H9 (cell line): ENCODE measurements at regions not wholly inside any gene's neighbourhood (a gene's known extent, or its start where the extent isn't known, plus 50 kb on each side); places are given as distances from the start of the nearest gene placed in this dataset.

Experiments used
- DNase-seq: peaks from one replicate; pipeline ENCODE4 v3.0.0-alpha.2; 2017
- H2AFZ ChIP-seq: one replicate; pipeline ENCODE4 v1.6.1; 2013; ENCODE audit warnings: mild to moderate bottlenecking, low read length, control low read depth, moderate library complexity
- H2AK5ac ChIP-seq: 2 replicates; pipeline ENCODE4 v1.6.1; 2013; ENCODE audit warnings: low read length, control low read depth, mixed read lengths; ENCODE audit not compliant: insufficient read length
- H2BK120ac ChIP-seq: one replicate; pipeline ENCODE4 v1.6.1; 2013; ENCODE audit warnings: low read depth, mild to moderate bottlenecking, low read length, control low read depth, inconsistent platforms; ENCODE audit not compliant: poor library complexity, severe bottlenecking
- H2BK12ac ChIP-seq: 2 replicates; pipeline ENCODE4 v1.6.1; 2013; ENCODE audit warnings: low read length, control low read depth, mixed read lengths, low read depth; ENCODE audit not compliant: insufficient read length
- H2BK15ac ChIP-seq: 2 replicates; pipeline ENCODE4 v1.6.1; 2013; ENCODE audit warnings: low read depth, low read length, control low read depth
- H2BK20ac ChIP-seq: one replicate; pipeline ENCODE4 v1.6.1; 2013; ENCODE audit warnings: low read depth, mild to moderate bottlenecking, low read length, control low read depth, inconsistent platforms; ENCODE audit not compliant: poor library complexity, severe bottlenecking
- H2BK5ac ChIP-seq: 2 replicates; pipeline ENCODE4 v1.6.1; 2013; ENCODE audit warnings: low read length, control low read depth, mixed read lengths; ENCODE audit not compliant: insufficient read length
- H3K14ac ChIP-seq: 2 replicates; pipeline ENCODE4 v1.6.1; 2013; ENCODE audit warnings: low read length, control low read depth; ENCODE audit not compliant: insufficient read depth
- H3K18ac ChIP-seq: 2 replicates; pipeline ENCODE4 v1.6.1; 2013; ENCODE audit warnings: low read depth, mild to moderate bottlenecking, mixed read lengths, low read length, control low read depth; ENCODE audit not compliant: insufficient read length
- H3K23ac ChIP-seq: 2 replicates; pipeline ENCODE4 v1.6.1; 2013; ENCODE audit warnings: low read length, control low read depth, mixed read lengths, low read depth; ENCODE audit not compliant: insufficient read length
- H3K23me2 ChIP-seq: 2 replicates; pipeline ENCODE4 v1.6.1; 2013; ENCODE audit warnings: low read depth, mild to moderate bottlenecking, mixed read lengths, low read length, control low read depth; ENCODE audit not compliant: insufficient read length, poor library complexity, severe bottlenecking
- H3K27ac ChIP-seq: 2 replicates; pipeline ENCODE4 v1.5.1; 2013; ENCODE audit warnings: low read length, control low read depth, mixed read lengths, low read depth; ENCODE audit not compliant: insufficient read length
- H3K27me3 ChIP-seq: 2 replicates; pipeline ENCODE4 v1.6.1; 2013; ENCODE audit warnings: low read length, control low read depth, inconsistent platforms; ENCODE audit not compliant: insufficient read depth
- H3K4ac ChIP-seq: 2 replicates; pipeline ENCODE4 v1.6.1; 2013; ENCODE audit warnings: low read depth, mild to moderate bottlenecking, control low read depth, inconsistent platforms, low read length, moderate library complexity
- H3K4me1 ChIP-seq: 2 replicates; pipeline ENCODE4 v1.6.1; 2013; ENCODE audit warnings: low read length, control low read depth, inconsistent platforms; ENCODE audit not compliant: insufficient read depth
- H3K4me2 ChIP-seq: 2 replicates; pipeline ENCODE4 v1.6.1; 2013; ENCODE audit warnings: low read length, control low read depth, mixed read lengths; ENCODE audit not compliant: insufficient read length, insufficient read depth
- H3K56ac ChIP-seq: 2 replicates; pipeline ENCODE4 v1.6.1; 2013; ENCODE audit warnings: low read depth, mild to moderate bottlenecking, mixed read lengths, low read length, control low read depth; ENCODE audit not compliant: insufficient read length
- H3K79me1 ChIP-seq: 2 replicates; pipeline ENCODE4 v1.6.1; 2013; ENCODE audit warnings: low read depth, mild to moderate bottlenecking, moderate library complexity, low read length, control low read depth, inconsistent platforms; ENCODE audit not compliant: insufficient read depth, poor library complexity, severe bottlenecking
- H3K79me2 ChIP-seq: 2 replicates; pipeline ENCODE4 v1.6.1; 2013; ENCODE audit warnings: low read length, control low read depth, inconsistent platforms; ENCODE audit not compliant: insufficient read depth
- H3K9ac ChIP-seq: 2 replicates; pipeline ENCODE4 v1.6.1; 2013; ENCODE audit warnings: low read length, control low read depth, mixed read lengths; ENCODE audit not compliant: insufficient read length; ENCODE audit errors: extremely low read depth
- H3K9me3 ChIP-seq: one replicate; pipeline ENCODE4 v1.6.1; 2013; ENCODE audit warnings: low read depth, low read length, inconsistent platforms; ENCODE audit not compliant: control insufficient read depth
- H3T11ph ChIP-seq: one replicate; pipeline ENCODE4 v1.6.1; 2013; ENCODE audit warnings: mild to moderate bottlenecking, low read length, control low read depth, inconsistent platforms
- H4K20me1 ChIP-seq: one replicate; pipeline ENCODE4 v1.6.1; 2013; ENCODE audit not compliant: control insufficient read depth, insufficient read length, insufficient read depth
- H4K5ac ChIP-seq: 2 replicates; pipeline ENCODE4 v1.6.1; 2013; ENCODE audit warnings: low read depth, mild to moderate bottlenecking, mixed read lengths, low read length, control low read depth; ENCODE audit not compliant: insufficient read length
- H4K8ac ChIP-seq: replicated peaks from 2 replicates; pipeline ENCODE4 v1.6.1; 2013; ENCODE audit warnings: low read length, control low read depth, mixed read lengths, low read depth; ENCODE audit not compliant: insufficient read length
- H4K91ac ChIP-seq: 2 replicates; pipeline ENCODE4 v1.6.1; 2013; ENCODE audit warnings: low read depth, mild to moderate bottlenecking, moderate library complexity, mixed read lengths, low read length, control low read depth; ENCODE audit not compliant: insufficient read length
- H3K27ac Mint-ChIP-seq, 3 experiments: 2 replicates in 2 of 3; 3 replicates in 1 of 3; pipeline ENCODE4 v1.8.0; 2020 to 2021; ENCODE audit warnings: mixed read lengths in 3 of 3, mild to moderate bottlenecking in 1 of 3, moderate library complexity in 1 of 3
- H3K27me3 Mint-ChIP-seq: 2 replicates; pipeline ENCODE4 v1.8.0; 2021; ENCODE audit warnings: low read depth, mild to moderate bottlenecking, moderate library complexity, mixed read lengths
- H3K36me3 Mint-ChIP-seq, 3 experiments: 2 replicates in 2 of 3; 3 replicates in 1 of 3; pipeline ENCODE4 v1.8.0; 2020 to 2021; ENCODE audit warnings: low read depth in 3 of 3, mixed read lengths in 3 of 3; ENCODE audit not compliant: insufficient read depth in 1 of 3
- H3K4me1 Mint-ChIP-seq, 2 experiments: 2 replicates each; pipeline ENCODE4 v1.8.0; 2020; ENCODE audit warnings: mixed read lengths in 2 of 2
- H3K4me3 Mint-ChIP-seq, 2 experiments: 2 replicates in 1 of 2; 3 replicates in 1 of 2; pipeline ENCODE4 v1.8.0; 2020 to 2021; ENCODE audit warnings: mild to moderate bottlenecking in 2 of 2, mixed read lengths in 2 of 2, moderate library complexity in 1 of 2
- H3K9me3 Mint-ChIP-seq, 2 experiments: 2 replicates in 1 of 2; 3 replicates in 1 of 2; pipeline ENCODE4 v1.8.0; 2020; ENCODE audit warnings: mild to moderate bottlenecking in 2 of 2, mixed read lengths in 2 of 2, moderate library complexity in 1 of 2
- CTCF ChIP-seq: fragments of 200-600 bp; sonication (generic); conservative IDR thresholded peaks from 3 replicates; pipeline ENCODE4 v1.8.0; 2021; ENCODE audit warnings: antibody characterized with exemption, mild to moderate bottlenecking
- WGBS: extraction: QIAGEN DNeasy Blood & Tissue Kit; methylation state at CpG from one replicate; pipeline ENCODE4 v1.1.7; 2013; ENCODE audit warnings: missing lambda C conversion rate, low lambda C conversion rate, mixed read lengths; ENCODE audit not compliant: insufficient read length; ENCODE audit errors: extremely low coverage; 5-methylcytosine and 5-hydroxymethylcytosine counted together

GRCh38 chr14:63096186-63096585 lies 50.9 kb upstream of the KCNH5 start:
- DNase-seq = no peak
- no peak for TF ChIP-seq CTCF
- Histone ChIP-seq H2AFZ (no peak overlapping the region), H3K79me1 (no peaks in the 10 kb centered on the region), H2AK5ac (no peak overlapping the region), H2BK120ac (no peak overlapping the region), H3K56ac (no peak overlapping the region), H3K23me2 (no peaks in the 10 kb centered on the region), H4K8ac (no peak overlapping the region), H4K5ac (no peak overlapping the region), H3K18ac (no peak overlapping the region), H3K27me3 (no peaks in the 10 kb centered on the region), H3K23ac (no peak overlapping the region), H3K4me1 (no peaks in the 10 kb centered on the region), H3K9me3 (no peaks in the 10 kb centered on the region), H2BK15ac (no peak overlapping the region), H3K14ac (no peak overlapping the region), H4K20me1 (no peaks in the 10 kb centered on the region), H3K9ac (no peak overlapping the region), H4K91ac (no peak overlapping the region), H3K4me2 (no peak overlapping the region), H2BK20ac (no peak overlapping the region), H2BK12ac (no peak overlapping the region), H3K4ac (no peak overlapping the region), H3K79me2 (no peaks in the 10 kb centered on the region), H3T11ph (no peak overlapping the region), H2BK5ac (no peak overlapping the region), H3K27ac (no peak overlapping the region)
- no peaks in the 10 kb centered on the region; a peak in 1 of 7 replicates for H3K36me3 Mint-ChIP-seq
- H3K4me1 Mint-ChIP-seq = peaks cover 10% of the 10 kb centered on the region in 2 experiments; a peak in 2 of 4 replicates
- no CpG with 5 or more reads among the region's 4 CpGs for WGBS
- H3K27me3 Mint-ChIP-seq = no peaks in the 10 kb centered on the region
- no peak overlapping the region for H3K4me3 Mint-ChIP-seq
- H3K27ac Mint-ChIP-seq = no peak overlapping the region
- no peaks in the 10 kb centered on the region for H3K9me3 Mint-ChIP-seq
